Smooth muscle cell (in vitro differentiated cells): ENCODE measurements at regions not wholly inside any gene's neighbourhood (a gene's known extent, or its start where the extent isn't known, plus 50 kb on each side); places are given as distances from the start of the nearest gene placed in this dataset.

Experiments used
- DNase-seq: peaks from one replicate; lab custom pipeline; 2025; ENCODE audit not compliant: unreplicated experiment; lab: John Stamatoyannopoulos, UW
- H2AFZ ChIP-seq: fragments of 200-600 bp; sonication (generic); 2 replicates; pipeline ENCODE4 v1.6.0; 2016; ENCODE audit warnings: antibody characterized with exemption, low read depth, mild to moderate bottlenecking
- H3F3A ChIP-seq: fragments of 200-600 bp; sonication (generic); 2 replicates; pipeline ENCODE4 v1.6.0; 2017; ENCODE audit warnings: antibody characterized with exemption, low read depth
- H3K27ac ChIP-seq: fragments of 200-600 bp; sonication (generic); 2 replicates; pipeline ENCODE4 v1.5.1; 2016; ENCODE audit warnings: low read depth, mild to moderate bottlenecking
- H3K27me3 ChIP-seq: fragments of 200-600 bp; sonication (generic); 2 replicates; pipeline ENCODE4 v1.6.1; 2016; ENCODE audit warnings: low read depth, mild to moderate bottlenecking
- H3K36me3 ChIP-seq: fragments of 200-600 bp; sonication (generic); 2 replicates; pipeline ENCODE4 v1.5.1; 2016; ENCODE audit warnings: low read depth
- H3K4me1 ChIP-seq: fragments of 200-600 bp; sonication (generic); 2 replicates; pipeline ENCODE4 v1.5.1; 2016; ENCODE audit warnings: low read depth
- H3K4me2 ChIP-seq: fragments of 200-600 bp; sonication (generic); 2 replicates; pipeline ENCODE4 v1.6.0; 2016; ENCODE audit warnings: mild to moderate bottlenecking
- H3K4me3 ChIP-seq: fragments of 200-600 bp; sonication (generic); 2 replicates; pipeline ENCODE4 v1.5.1; 2016; ENCODE audit warnings: mild to moderate bottlenecking
- H3K79me2 ChIP-seq: fragments of 200-600 bp; sonication (generic); 2 replicates; pipeline ENCODE4 v1.6.0; 2016; ENCODE audit warnings: low read depth, mild to moderate bottlenecking
- H3K9ac ChIP-seq: fragments of 200-600 bp; sonication (generic); 2 replicates; pipeline ENCODE4 v1.6.0; 2016; ENCODE audit warnings: low read depth
- H3K9me3 ChIP-seq: fragments of 200-600 bp; sonication (generic); replicated peaks from 2 replicates; pipeline ENCODE4 v1.5.1; 2016; ENCODE audit warnings: low read depth
- H4K20me1 ChIP-seq: fragments of 200-600 bp; sonication (generic); 2 replicates; pipeline ENCODE4 v1.6.0; 2016; ENCODE audit warnings: low read depth
- CTCF ChIP-seq: fragments of 200-600 bp; sonication (generic); IDR thresholded peaks from 2 replicates; pipeline ENCODE4 v1.5.1; 2017; ENCODE audit warnings: borderline replicate concordance, mild to moderate bottlenecking, antibody characterized with exemption; ENCODE audit not compliant: insufficient read depth, poor library complexity, severe bottlenecking
- WGBS: methylation state at CpG from one replicate; pipeline ENCODE4 v1.1.7; 2016; ENCODE audit warnings: low lambda C conversion rate; 5-methylcytosine and 5-hydroxymethylcytosine counted together

DNA sequence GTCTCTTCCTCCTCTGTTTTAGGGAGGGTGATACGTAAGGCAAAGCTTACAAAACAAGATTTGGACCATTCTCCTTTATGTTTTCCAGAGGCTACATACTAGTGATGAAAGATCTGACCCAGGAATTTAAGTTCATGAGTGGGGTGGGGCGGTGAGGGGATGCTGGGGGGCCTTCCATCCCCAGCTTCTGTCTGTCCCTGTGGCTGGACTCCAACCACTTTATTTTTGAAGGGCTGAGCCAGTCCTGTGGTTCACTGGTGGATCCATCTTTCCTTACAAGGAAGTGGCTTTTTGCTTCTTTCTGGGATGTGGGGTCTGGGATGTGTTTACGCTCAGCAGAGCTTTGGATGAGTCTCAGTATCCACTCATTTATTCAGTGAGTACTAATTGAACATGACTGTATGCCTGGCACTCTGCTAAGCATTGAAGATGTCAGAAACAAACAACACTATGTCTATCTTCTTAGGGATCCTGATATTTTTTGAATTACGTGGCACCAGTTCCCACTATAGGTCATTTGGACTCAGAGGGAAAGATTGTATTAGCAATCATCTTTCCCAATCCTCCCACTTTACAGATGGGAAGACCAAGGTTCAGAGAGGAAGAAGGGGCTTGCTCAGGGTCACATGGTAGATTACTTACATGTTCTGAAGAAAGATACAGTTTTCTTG, 291.8 kb upstream of the TBX3 start:
- TF ChIP-seq CTCF: no peak
- Histone ChIP-seq H3F3A (peaks cover 6% of the 10 kb centered on the region), H3K9ac (no peak overlapping the region), H3K4me3 (no peak overlapping the region), H3K4me1 (no peaks in the 10 kb centered on the region), H3K36me3 (no peaks in the 10 kb centered on the region), H3K27me3 (no peaks in the 10 kb centered on the region), H3K27ac (peak overlapping the region; percentile 75), H3K79me2 (no peaks in the 10 kb centered on the region), H4K20me1 (no peaks in the 10 kb centered on the region), H2AFZ (no peak overlapping the region), H3K9me3 (no peaks in the 10 kb centered on the region), H3K4me2 (no peak overlapping the region)
- no peak for DNase-seq
- WGBS: 72% methylated on average over 4 of the region's 4 CpGs

DNA sequence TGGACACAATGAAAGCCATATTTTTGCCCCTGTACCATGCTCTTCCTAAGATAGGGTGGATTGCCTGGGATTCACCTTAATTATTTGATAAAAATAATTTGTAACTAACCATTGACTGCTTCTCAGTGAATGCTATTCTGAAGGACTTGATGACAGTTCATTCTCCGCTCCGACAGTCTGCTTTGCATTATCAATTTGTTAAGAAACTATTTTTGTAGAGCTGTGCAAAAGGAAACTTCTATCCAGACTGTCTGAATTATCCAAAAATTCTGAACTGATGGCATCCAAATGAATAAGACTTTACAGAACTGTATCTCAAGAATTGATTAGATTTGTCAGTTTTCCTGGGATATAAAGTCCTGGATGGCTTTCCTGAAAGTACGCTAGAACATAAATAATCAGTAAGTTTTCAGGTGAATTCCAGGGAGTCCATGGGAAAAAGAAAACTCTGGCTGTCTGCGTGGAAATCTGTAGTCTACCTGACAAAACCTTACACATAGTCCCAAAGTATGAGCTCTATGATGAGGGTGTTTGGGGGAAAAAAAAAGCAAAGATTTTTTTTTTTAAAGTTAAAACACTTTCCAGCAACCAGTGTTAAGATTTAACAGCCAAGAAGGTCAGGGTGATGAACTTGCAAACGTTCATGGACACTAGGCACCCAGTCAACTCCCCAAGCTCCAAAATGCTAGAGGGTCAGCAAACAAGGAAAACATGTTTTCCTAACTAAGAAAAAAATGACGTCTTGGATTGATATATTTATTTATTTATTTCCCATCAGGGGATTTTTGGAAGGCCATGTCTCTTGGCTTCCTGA, 291.1 kb upstream of the TBX3 start:
- DNase-seq: no peak
- Histone ChIP-seq H3K4me3 (no peak overlapping the region), H3K9ac (no peak overlapping the region), H4K20me1 (no peaks in the 10 kb centered on the region), H3K9me3 (no peaks in the 10 kb centered on the region), H3K4me1 (no peaks in the 10 kb centered on the region), H3F3A (peaks cover 6% of the 10 kb centered on the region), H3K36me3 (no peaks in the 10 kb centered on the region), H3K4me2 (no peak overlapping the region), H3K27me3 (no peaks in the 10 kb centered on the region), H2AFZ (no peak overlapping the region), H3K79me2 (no peaks in the 10 kb centered on the region), H3K27ac (no peak overlapping the region)
- WGBS: 89% methylated on average over 6 of the region's 6 CpGs
- no peak for TF ChIP-seq CTCF

DNA sequence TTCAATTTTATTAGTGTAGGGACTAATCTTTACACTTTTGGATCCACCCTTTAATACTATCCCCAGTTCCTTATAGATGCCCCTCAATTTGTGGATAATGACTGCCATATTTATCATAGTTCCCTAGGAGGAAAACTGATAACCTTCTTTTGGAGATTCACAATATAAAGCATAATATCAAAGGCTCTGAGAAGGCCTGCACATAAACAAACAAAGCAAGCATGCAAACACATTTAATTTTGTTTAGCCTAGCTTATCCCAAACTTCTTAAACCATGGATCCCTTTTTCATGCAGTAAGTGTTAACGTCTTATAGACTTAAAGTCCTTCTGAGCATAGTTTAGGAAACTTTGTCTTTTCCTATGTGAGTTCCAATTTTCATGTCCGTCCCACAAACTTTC, 290.4 kb upstream of the TBX3 start:
- Histone ChIP-seq H3K27me3 (no peaks in the 10 kb centered on the region), H3K4me3 (no peak overlapping the region), H3K9me3 (no peaks in the 10 kb centered on the region), H2AFZ (no peak overlapping the region), H3K4me2 (no peak overlapping the region), H3K4me1 (no peaks in the 10 kb centered on the region), H4K20me1 (no peaks in the 10 kb centered on the region), H3K9ac (no peak overlapping the region), H3K79me2 (no peaks in the 10 kb centered on the region), H3K27ac (no peak overlapping the region), H3K36me3 (no peaks in the 10 kb centered on the region), H3F3A (peaks cover 6% of the 10 kb centered on the region)
- TF ChIP-seq CTCF: no peak
- 78% methylated on average over 2 of the region's 2 CpGs for WGBS
- no peak for DNase-seq

GRCh38 chr12:114968727-114969126, 284.8 kb upstream of the TBX3 start:
- Histone ChIP-seq H3K9ac (no peak overlapping the region), H3F3A (no peaks in the 10 kb centered on the region), H3K27ac (peak overlapping the region; percentile 11), H4K20me1 (no peaks in the 10 kb centered on the region), H3K4me3 (no peak overlapping the region), H2AFZ (no peak overlapping the region), H3K36me3 (no peaks in the 10 kb centered on the region), H3K9me3 (no peaks in the 10 kb centered on the region), H3K4me2 (no peak overlapping the region), H3K27me3 (no peaks in the 10 kb centered on the region), H3K79me2 (no peaks in the 10 kb centered on the region), H3K4me1 (no peaks in the 10 kb centered on the region)
- WGBS: 45% methylated on average over 4 of the region's 4 CpGs
- no peak for TF ChIP-seq CTCF
- DNase-seq: no peak
